ENCODE measurements at regions not wholly inside any gene's neighbourhood (a gene's known extent, or its start where the extent isn't known, plus 50 kb on each side); places are given as distances from the start of the nearest gene placed in this dataset.

- no peak for TF ChIP-seq ASH2L (IDR thresholded peaks at IDR 0.05; ENCODE audit: low read length)
- no peak for TF ChIP-seq CTCF (IDR thresholded peaks at IDR 0.05; ENCODE audit: control extremely low read depth in 1 of 3, insufficient read depth in 1 of 3, low read depth in 1 of 3, low read length in 3 of 3)
- no peak for TF ChIP-seq POU5F1 (IDR thresholded peaks at IDR 0.05; ENCODE audit: low read depth, low read length)
- TF ChIP-seq ZNF274 (IDR thresholded peaks at IDR 0.05; ENCODE audit: borderline replicate concordance, extremely low read depth, low read length): no peak
- no peak for TF ChIP-seq SP1 (IDR thresholded peaks at IDR 0.05; ENCODE audit: low read depth, low read length)
- TF ChIP-seq MAX (IDR thresholded peaks at IDR 0.05): no peak
- no peak for TF ChIP-seq POLR2AphosphoS5 (IDR thresholded peaks at IDR 0.05; ENCODE audit: low read depth, low read length)
Measured at GRCh38 chr7:67496589-67496988, 500.0 kb downstream of the TYW1 start.

Data from H1 (cell line).